ENCODE measurements at regions not wholly inside any gene's neighbourhood (a gene's known extent, or its start where the extent isn't known, plus 50 kb on each side); places are given as distances from the start of the nearest gene placed in this dataset.

- H4K20me1 ChIP-seq (ENCODE audit: insufficient read depth): no peaks in the 10 kb centered on the region
- H3K4me3 ChIP-seq (IDR thresholded peaks at IDR 0.05; ENCODE audit: insufficient read depth, low read depth, low read length): no peak overlapping the region
- H3K36me3 ChIP-seq (ENCODE audit: insufficient read depth): no peaks in the 10 kb centered on the region
- TF ChIP-seq, protein P1, sequence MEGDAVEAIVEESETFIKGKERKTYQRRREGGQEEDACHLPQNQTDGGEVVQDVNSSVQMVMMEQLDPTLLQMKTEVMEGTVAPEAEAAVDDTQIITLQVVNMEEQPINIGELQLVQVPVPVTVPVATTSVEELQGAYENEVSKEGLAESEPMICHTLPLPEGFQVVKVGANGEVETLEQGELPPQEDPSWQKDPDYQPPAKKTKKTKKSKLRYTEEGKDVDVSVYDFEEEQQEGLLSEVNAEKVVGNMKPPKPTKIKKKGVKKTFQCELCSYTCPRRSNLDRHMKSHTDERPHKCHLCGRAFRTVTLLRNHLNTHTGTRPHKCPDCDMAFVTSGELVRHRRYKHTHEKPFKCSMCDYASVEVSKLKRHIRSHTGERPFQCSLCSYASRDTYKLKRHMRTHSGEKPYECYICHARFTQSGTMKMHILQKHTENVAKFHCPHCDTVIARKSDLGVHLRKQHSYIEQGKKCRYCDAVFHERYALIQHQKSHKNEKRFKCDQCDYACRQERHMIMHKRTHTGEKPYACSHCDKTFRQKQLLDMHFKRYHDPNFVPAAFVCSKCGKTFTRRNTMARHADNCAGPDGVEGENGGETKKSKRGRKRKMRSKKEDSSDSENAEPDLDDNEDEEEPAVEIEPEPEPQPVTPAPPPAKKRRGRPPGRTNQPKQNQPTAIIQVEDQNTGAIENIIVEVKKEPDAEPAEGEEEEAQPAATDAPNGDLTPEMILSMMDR (conservative IDR thresholded peaks at IDR 0.05; ENCODE audit: low read depth, low read length): no peak
- H3K27ac ChIP-seq: no peak overlapping the region
- no peak overlapping the region for H2AFZ ChIP-seq (ENCODE audit: low read depth)
- H3K79me2 ChIP-seq (ENCODE audit: insufficient read depth, low read depth): no peaks in the 10 kb centered on the region
- no peak overlapping the region for H3K9ac ChIP-seq
- no peak overlapping the region for H3K4me2 ChIP-seq
- no peaks in the 10 kb centered on the region for H3K4me1 ChIP-seq (ENCODE audit: low read depth, poor library complexity, severe bottlenecking)
- no peaks in the 10 kb centered on the region for H3K27me3 ChIP-seq (ENCODE audit: insufficient read depth, low read depth)
Observed at GRCh38 chr6:4625557-4625956, 150.6 kb upstream of the CDYL start.

GRCh38 chr6:4624726-4625125 lies 151.5 kb upstream of the CDYL start:
- Histone ChIP-seq H3K36me3 (ENCODE audit: insufficient read depth) (no peaks in the 10 kb centered on the region), H3K27me3 (ENCODE audit: insufficient read depth, low read depth) (no peaks in the 10 kb centered on the region), H3K27ac (no peak overlapping the region), H3K4me2 (no peak overlapping the region), H3K79me2 (ENCODE audit: insufficient read depth, low read depth) (no peaks in the 10 kb centered on the region), H2AFZ (ENCODE audit: low read depth) (no peak overlapping the region), H3K9ac (no peak overlapping the region), H3K4me3 (IDR thresholded peaks at IDR 0.05; ENCODE audit: insufficient read depth, low read depth, low read length) (no peak overlapping the region), H3K4me1 (ENCODE audit: low read depth, poor library complexity, severe bottlenecking) (no peaks in the 10 kb centered on the region), H4K20me1 (ENCODE audit: insufficient read depth) (no peaks in the 10 kb centered on the region)
- TF ChIP-seq, protein P1 (conservative IDR thresholded peaks at IDR 0.05; ENCODE audit: low read depth, low read length): no peak

- no peaks in the 10 kb centered on the region for H3K4me1 ChIP-seq (ENCODE audit: low read depth, poor library complexity, severe bottlenecking)
- no peak overlapping the region for H2AFZ ChIP-seq (ENCODE audit: low read depth)
- H3K27me3 ChIP-seq (ENCODE audit: insufficient read depth, low read depth): no peaks in the 10 kb centered on the region
- TF ChIP-seq, protein P1 (conservative IDR thresholded peaks at IDR 0.05; ENCODE audit: low read depth, low read length): no peak
- H3K4me2 ChIP-seq: no peak overlapping the region
- no peaks in the 10 kb centered on the region for H3K79me2 ChIP-seq (ENCODE audit: insufficient read depth, low read depth)
- H3K9ac ChIP-seq: no peak overlapping the region
- no peaks in the 10 kb centered on the region for H4K20me1 ChIP-seq (ENCODE audit: insufficient read depth)
- no peak overlapping the region for H3K27ac ChIP-seq
- no peaks in the 10 kb centered on the region for H3K36me3 ChIP-seq (ENCODE audit: insufficient read depth)
- H3K4me3 ChIP-seq (IDR thresholded peaks at IDR 0.05; ENCODE audit: insufficient read depth, low read depth, low read length): no peak overlapping the region
Observed at GRCh38 chr6:4620284-4621151, 155.7 kb upstream of the CDYL start.

DNA sequence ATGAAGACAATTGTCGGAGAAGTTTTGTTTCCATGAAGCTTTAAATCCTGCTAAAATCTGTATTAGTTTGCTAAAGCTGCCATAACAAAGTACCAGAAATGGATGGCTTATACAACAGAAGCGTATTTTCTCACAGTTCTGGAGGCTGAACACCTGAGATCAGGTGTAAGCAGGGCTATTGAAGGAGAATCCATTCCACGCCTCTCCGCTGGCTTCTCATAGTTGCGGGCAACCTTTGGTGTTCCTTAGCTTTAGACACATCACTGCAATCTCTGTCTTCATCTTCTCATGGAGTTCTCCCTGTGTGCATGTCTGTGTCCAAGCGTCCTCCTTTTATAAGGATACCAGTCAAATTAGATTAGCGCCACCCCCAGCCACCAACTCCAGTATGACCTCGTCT lies 159.9 kb upstream of the CDYL start:
- Histone ChIP-seq H4K20me1 (ENCODE audit: insufficient read depth) (no peaks in the 10 kb centered on the region), H3K9ac (no peak overlapping the region), H3K27me3 (ENCODE audit: insufficient read depth, low read depth) (no peaks in the 10 kb centered on the region), H3K27ac (no peak overlapping the region), H3K4me1 (ENCODE audit: low read depth, poor library complexity, severe bottlenecking) (no peaks in the 10 kb centered on the region), H3K4me2 (no peak overlapping the region), H3K79me2 (ENCODE audit: insufficient read depth, low read depth) (no peaks in the 10 kb centered on the region), H3K4me3 (IDR thresholded peaks at IDR 0.05; ENCODE audit: insufficient read depth, low read depth, low read length) (no peak overlapping the region), H3K36me3 (ENCODE audit: insufficient read depth) (no peaks in the 10 kb centered on the region), H2AFZ (ENCODE audit: low read depth) (no peak overlapping the region)
- TF ChIP-seq, protein P1 (conservative IDR thresholded peaks at IDR 0.05; ENCODE audit: low read depth, low read length): no peak

Measured in KMS-11 (cell line).